ENCODE measurements at regions not wholly inside any gene's neighbourhood (a gene's known extent, or its start where the extent isn't known, plus 50 kb on each side); places are given as distances from the start of the nearest gene placed in this dataset.

GRCh38 chr6:144475411-144475810, 190.3 kb downstream of the UTRN start:
- Histone ChIP-seq H3K9ac (ENCODE audit: low read length) (no peak overlapping the region), H4K20me1 (ENCODE audit: insufficient read depth, low read length) (no peaks in the 10 kb centered on the region), H3K27ac (ENCODE audit: low read length) (no peak overlapping the region), H2AFZ (ENCODE audit: low read length) (no peak overlapping the region), H3K79me2 (ENCODE audit: low read length) (no peaks in the 10 kb centered on the region), H3K4me2 (ENCODE audit: low read depth, low read length) (no peak overlapping the region), H3K9me3 (replicated peaks; ENCODE audit: insufficient read depth, low read length) (no peaks in the 10 kb centered on the region), H3K36me3 (replicated peaks; ENCODE audit: insufficient read depth, low read length) (no peaks in the 10 kb centered on the region), H3K9me2 (replicated peaks; ENCODE audit: insufficient read depth, low read length) (no peaks in the 10 kb centered on the region), H3K4me3 (ENCODE audit: low read length) (no peak overlapping the region), H3F3A (ENCODE audit: insufficient read depth, low read length) (no peaks in the 10 kb centered on the region), H3K27me3 (replicated peaks; ENCODE audit: insufficient read depth, low read length) (no peaks in the 10 kb centered on the region), H3K4me1 (ENCODE audit: low read length) (no peaks in the 10 kb centered on the region)
- no peak for DNase-seq
- TF ChIP-seq EZH2 (optimal IDR thresholded peaks at IDR 0.05; ENCODE audit: low read depth, low read length) (no peak), CTCF (IDR thresholded peaks at IDR 0.05; ENCODE audit: low read length) (no peak), EZH2phosphoT487 (IDR thresholded peaks at IDR 0.05; ENCODE audit: low read length) (no peak)

GRCh38 chr6:144476286-144476685, 191.2 kb downstream of the UTRN start:
- H3K4me1 ChIP-seq (ENCODE audit: low read length) = no peaks in the 10 kb centered on the region
- no peaks in the 10 kb centered on the region for H3K9me3 ChIP-seq (replicated peaks; ENCODE audit: insufficient read depth, low read length)
- H3K4me3 ChIP-seq (ENCODE audit: low read length) = no peak overlapping the region
- H3K27me3 ChIP-seq (replicated peaks; ENCODE audit: insufficient read depth, low read length) = no peaks in the 10 kb centered on the region
- DNase-seq = no peak
- H3K4me2 ChIP-seq (ENCODE audit: low read depth, low read length) = no peak overlapping the region
- TF ChIP-seq CTCF (IDR thresholded peaks at IDR 0.05; ENCODE audit: low read length) = no peak
- no peaks in the 10 kb centered on the region for H4K20me1 ChIP-seq (ENCODE audit: insufficient read depth, low read length)
- no peak overlapping the region for H2AFZ ChIP-seq (ENCODE audit: low read length)
- H3K9me2 ChIP-seq (replicated peaks; ENCODE audit: insufficient read depth, low read length) = no peaks in the 10 kb centered on the region
- no peak overlapping the region for H3K27ac ChIP-seq (ENCODE audit: low read length)
- no peaks in the 10 kb centered on the region for H3F3A ChIP-seq (ENCODE audit: insufficient read depth, low read length)
- H3K36me3 ChIP-seq (replicated peaks; ENCODE audit: insufficient read depth, low read length) = no peaks in the 10 kb centered on the region
- H3K9ac ChIP-seq (ENCODE audit: low read length) = no peak overlapping the region
- no peaks in the 10 kb centered on the region for H3K79me2 ChIP-seq (ENCODE audit: low read length)

DNA sequence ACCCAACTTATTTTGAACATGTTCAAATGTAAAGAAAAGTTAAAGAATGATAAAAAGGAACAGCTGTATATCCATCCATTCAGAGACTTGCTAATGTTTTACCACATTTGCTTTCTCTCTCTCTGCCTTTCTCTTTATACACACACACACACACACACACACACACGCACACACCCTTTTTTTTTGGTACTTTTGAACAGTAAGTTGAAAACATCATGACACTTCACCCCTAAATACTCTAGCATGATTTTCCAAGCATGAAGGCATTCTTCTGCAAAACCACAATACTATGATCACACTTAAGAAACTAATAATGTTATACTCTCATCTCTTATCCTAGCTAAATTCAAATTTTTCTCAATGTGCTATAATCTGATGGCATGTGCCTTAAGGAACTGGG, 192.3 kb downstream of the UTRN start:
- no peaks in the 10 kb centered on the region for H3K36me3 ChIP-seq (replicated peaks; ENCODE audit: insufficient read depth, low read length)
- no peaks in the 10 kb centered on the region for H3K79me2 ChIP-seq (ENCODE audit: low read length)
- no peak overlapping the region for H3K27ac ChIP-seq (ENCODE audit: low read length)
- H3K4me2 ChIP-seq (ENCODE audit: low read depth, low read length) = no peak overlapping the region
- H3K9me3 ChIP-seq (replicated peaks; ENCODE audit: insufficient read depth, low read length) = no peaks in the 10 kb centered on the region
- no peak overlapping the region for H3K9ac ChIP-seq (ENCODE audit: low read length)
- TF ChIP-seq CTCF (IDR thresholded peaks at IDR 0.05; ENCODE audit: low read length) (no peak), EZH2phosphoT487 (IDR thresholded peaks at IDR 0.05; ENCODE audit: low read length) (no peak), EZH2 (optimal IDR thresholded peaks at IDR 0.05; ENCODE audit: low read depth, low read length) (no peak)
- H3K4me1 ChIP-seq (ENCODE audit: low read length) = no peaks in the 10 kb centered on the region
- no peak for DNase-seq
- no peaks in the 10 kb centered on the region for H3K27me3 ChIP-seq (replicated peaks; ENCODE audit: insufficient read depth, low read length)
- no peak overlapping the region for H2AFZ ChIP-seq (ENCODE audit: low read length)
- H3F3A ChIP-seq (ENCODE audit: insufficient read depth, low read length) = no peaks in the 10 kb centered on the region
- H3K9me2 ChIP-seq (replicated peaks; ENCODE audit: insufficient read depth, low read length) = no peaks in the 10 kb centered on the region
- no peaks in the 10 kb centered on the region for H4K20me1 ChIP-seq (ENCODE audit: insufficient read depth, low read length)
- no peak overlapping the region for H3K4me3 ChIP-seq (ENCODE audit: low read length)

DNA sequence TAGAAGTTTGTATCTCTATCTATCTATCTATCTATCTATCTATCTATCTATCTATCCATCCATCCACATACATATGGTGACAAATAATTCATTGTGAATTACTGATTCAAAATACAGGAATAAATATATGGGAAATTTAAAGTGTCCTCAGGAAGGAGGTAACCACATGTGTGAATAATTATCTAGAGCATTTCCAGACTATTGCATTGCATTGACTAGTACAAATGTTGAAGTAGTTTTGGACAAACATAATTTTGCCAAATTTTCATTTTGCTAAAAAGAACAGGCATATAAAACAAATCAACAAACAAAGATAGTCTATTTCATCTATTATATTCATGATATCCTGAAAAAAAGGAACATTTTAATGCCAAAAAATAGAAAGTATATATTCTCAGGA, 192.7 kb downstream of the UTRN start:
- H3K27ac ChIP-seq (ENCODE audit: low read length) = no peak overlapping the region

More for the DNA sequence above, 192.7 kb downstream of the UTRN start:
- H3K9ac ChIP-seq (ENCODE audit: low read length) = no peak overlapping the region
- no peaks in the 10 kb centered on the region for H3K9me3 ChIP-seq (replicated peaks; ENCODE audit: insufficient read depth, low read length)
- H3K27me3 ChIP-seq (replicated peaks; ENCODE audit: insufficient read depth, low read length) = no peaks in the 10 kb centered on the region
- TF ChIP-seq EZH2phosphoT487 (IDR thresholded peaks at IDR 0.05; ENCODE audit: low read length) (no peak), CTCF (IDR thresholded peaks at IDR 0.05; ENCODE audit: low read length) (no peak), EZH2 (optimal IDR thresholded peaks at IDR 0.05; ENCODE audit: low read depth, low read length) (no peak)
- H3K4me3 ChIP-seq (ENCODE audit: low read length) = no peak overlapping the region
- no peaks in the 10 kb centered on the region for H3K36me3 ChIP-seq (replicated peaks; ENCODE audit: insufficient read depth, low read length)
- H3F3A ChIP-seq (ENCODE audit: insufficient read depth, low read length) = no peaks in the 10 kb centered on the region
- no peak overlapping the region for H2AFZ ChIP-seq (ENCODE audit: low read length)
- no peaks in the 10 kb centered on the region for H3K9me2 ChIP-seq (replicated peaks; ENCODE audit: insufficient read depth, low read length)
- no peaks in the 10 kb centered on the region for H4K20me1 ChIP-seq (ENCODE audit: insufficient read depth, low read length)
- no peaks in the 10 kb centered on the region for H3K79me2 ChIP-seq (ENCODE audit: low read length)
- no peak for DNase-seq
- no peak overlapping the region for H3K4me2 ChIP-seq (ENCODE audit: low read depth, low read length)
- H3K4me1 ChIP-seq (ENCODE audit: low read length) = no peaks in the 10 kb centered on the region
